C4-2B (cell line): ENCODE measurements at regions not wholly inside any gene's neighbourhood (a gene's known extent, or its start where the extent isn't known, plus 50 kb on each side); places are given as distances from the start of the nearest gene placed in this dataset.

Experiments
- CTCF ChIP-seq: fragments of 450-650 bp; conservative IDR thresholded peaks from 2 replicates; pipeline ENCODE4 v1.5.1; 2017; ENCODE audit warnings: mild to moderate bottlenecking
- ZFX ChIP-seq: fragments of 450-650 bp; IDR thresholded peaks from 2 replicates; pipeline ENCODE4 v1.6.1; 2017

DNA sequence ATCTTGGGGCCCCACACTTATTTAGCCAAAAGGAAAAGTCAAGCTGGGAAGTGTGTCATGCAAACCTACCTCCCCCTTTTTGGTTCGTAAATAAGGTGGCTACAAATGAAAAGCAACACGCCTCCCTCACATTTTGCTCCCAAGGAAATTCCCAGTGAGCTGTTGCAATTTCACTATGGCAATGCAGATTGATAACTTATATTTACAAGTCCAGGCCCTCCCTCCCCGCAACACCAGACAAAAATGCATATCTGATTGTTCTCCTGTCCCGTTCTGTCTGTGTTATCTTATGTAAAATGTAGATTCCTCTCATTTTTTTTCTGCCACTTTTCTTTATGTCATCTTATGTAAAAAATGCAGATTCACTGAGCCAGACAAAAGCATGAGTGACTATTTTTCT is 1305.3 kb downstream of the SLITRK5 start:
- TF ChIP-seq CTCF, result no peak
- TF ChIP-seq ZFX, result no peak
